ENCODE measurements at regions not wholly inside any gene's neighbourhood (a gene's known extent, or its start where the extent isn't known, plus 50 kb on each side); places are given as distances from the start of the nearest gene placed in this dataset.
A peak's percentile ranks its signal among the peaks of the same experiment; 100 is the strongest.

DNA sequence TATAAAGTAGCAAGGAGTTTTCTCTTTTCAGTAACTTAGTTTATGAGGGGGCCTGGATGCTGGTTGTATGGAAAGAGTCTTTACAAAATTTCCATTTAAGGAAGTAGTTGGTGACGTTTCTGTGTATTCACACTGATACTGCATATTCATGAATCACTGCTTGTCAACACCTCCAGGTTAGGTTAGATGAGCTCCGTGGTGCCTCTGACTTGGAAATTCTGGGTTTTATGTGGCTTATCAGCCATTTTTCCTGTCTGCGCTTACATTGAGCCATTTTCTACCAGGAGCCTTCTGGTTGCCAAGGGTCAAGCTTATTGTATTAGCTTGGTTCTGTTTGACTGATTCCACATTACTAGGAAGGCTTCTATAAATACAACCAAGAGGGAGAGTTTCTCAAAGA is 128.3 kb downstream of the SLC28A3 start:
- Histone ChIP-seq H3K27me3 (ENCODE audit: control insufficient read depth, extremely low read depth, insufficient read depth, low read length) (no peaks in the 10 kb centered on the region), H3K4me3 (ENCODE audit: control insufficient read depth in 2 of 3, extremely low read depth in 1 of 3, insufficient read depth in 2 of 3, low read depth in 1 of 3, low read length in 3 of 3) (no peak overlapping the region), H3K4me1 (ENCODE audit: control insufficient read depth, extremely low read depth, insufficient read depth, low read length) (peaks cover 8% of the 10 kb centered on the region), H3K27ac (ENCODE audit: control insufficient read depth, insufficient read depth, low read length) (no peak overlapping the region), H3K4me2 (ENCODE audit: control insufficient read depth, extremely low read depth, insufficient read depth, low read depth, low read length) (no peak overlapping the region), H3K9ac (ENCODE audit: control insufficient read depth, extremely low read depth, insufficient read depth, low read length) (no peak overlapping the region), H3K79me2 (ENCODE audit: control insufficient read depth, insufficient read depth, low read length) (no peaks in the 10 kb centered on the region), H2AFZ (ENCODE audit: control insufficient read depth, low read length) (no peak overlapping the region), H3K9me3 (ENCODE audit: control insufficient read depth, low read depth, low read length) (no peaks in the 10 kb centered on the region), H4K20me1 (ENCODE audit: control insufficient read depth, extremely low read depth, insufficient read depth, low read length) (no peaks in the 10 kb centered on the region), H3K9me1 (ENCODE audit: control insufficient read depth, extremely low read depth, insufficient read depth, low read length) (no peaks in the 10 kb centered on the region), H3K36me3 (ENCODE audit: control insufficient read depth in 2 of 2, extremely low read depth in 1 of 2, insufficient read depth in 2 of 2, low read length in 2 of 2) (no peaks in the 10 kb centered on the region)
- DNase-seq (ENCODE audit: low read depth, low spot score), result no peak
- TF ChIP-seq, protein P1, sequence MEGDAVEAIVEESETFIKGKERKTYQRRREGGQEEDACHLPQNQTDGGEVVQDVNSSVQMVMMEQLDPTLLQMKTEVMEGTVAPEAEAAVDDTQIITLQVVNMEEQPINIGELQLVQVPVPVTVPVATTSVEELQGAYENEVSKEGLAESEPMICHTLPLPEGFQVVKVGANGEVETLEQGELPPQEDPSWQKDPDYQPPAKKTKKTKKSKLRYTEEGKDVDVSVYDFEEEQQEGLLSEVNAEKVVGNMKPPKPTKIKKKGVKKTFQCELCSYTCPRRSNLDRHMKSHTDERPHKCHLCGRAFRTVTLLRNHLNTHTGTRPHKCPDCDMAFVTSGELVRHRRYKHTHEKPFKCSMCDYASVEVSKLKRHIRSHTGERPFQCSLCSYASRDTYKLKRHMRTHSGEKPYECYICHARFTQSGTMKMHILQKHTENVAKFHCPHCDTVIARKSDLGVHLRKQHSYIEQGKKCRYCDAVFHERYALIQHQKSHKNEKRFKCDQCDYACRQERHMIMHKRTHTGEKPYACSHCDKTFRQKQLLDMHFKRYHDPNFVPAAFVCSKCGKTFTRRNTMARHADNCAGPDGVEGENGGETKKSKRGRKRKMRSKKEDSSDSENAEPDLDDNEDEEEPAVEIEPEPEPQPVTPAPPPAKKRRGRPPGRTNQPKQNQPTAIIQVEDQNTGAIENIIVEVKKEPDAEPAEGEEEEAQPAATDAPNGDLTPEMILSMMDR (optimal IDR thresholded peaks at IDR 0.05 in 1 of 3, IDR thresholded peaks at IDR 0.05 in 1 of 3, conservative IDR thresholded peaks at IDR 0.05 in 1 of 3; ENCODE audit: extremely low read depth in 1 of 3, insufficient read depth in 2 of 3, low read length in 3 of 3), result no peak
- TF ChIP-seq EZH2 (IDR thresholded peaks at IDR 0.05; ENCODE audit: low read length), result no peak
- FAIRE-seq, result no peak
- dilution Hi-C loops (cut with MboI; ENCODE audit: extremely low pct_ligation_motif_present, low sequenced_read_pairs), result no loop called here

DNA sequence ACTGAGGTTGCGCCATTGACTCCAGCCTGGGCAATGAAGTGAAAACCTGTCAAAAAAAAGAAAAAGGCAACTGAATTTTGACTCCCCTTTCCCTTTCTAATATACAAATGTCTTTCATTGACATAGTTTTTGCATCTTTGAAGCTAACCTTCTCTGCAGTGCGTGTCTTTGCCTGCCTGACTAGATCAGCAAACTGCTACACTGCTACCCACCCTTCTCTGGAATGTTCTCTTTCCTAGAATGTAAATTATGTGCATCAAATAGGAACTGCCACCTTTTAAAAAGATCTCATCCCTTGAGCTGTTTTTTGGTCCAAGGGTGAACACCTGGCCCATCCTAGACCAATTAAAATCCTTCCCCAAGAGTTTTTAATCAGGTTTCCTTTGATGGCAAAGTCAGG is 127.6 kb downstream of the SLC28A3 start:
- Histone ChIP-seq H3K4me3 (ENCODE audit: control insufficient read depth in 2 of 3, extremely low read depth in 1 of 3, insufficient read depth in 2 of 3, low read depth in 1 of 3, low read length in 3 of 3) (no peak overlapping the region), H3K36me3 (ENCODE audit: control insufficient read depth in 2 of 2, extremely low read depth in 1 of 2, insufficient read depth in 2 of 2, low read length in 2 of 2) (no peaks in the 10 kb centered on the region), H3K9me1 (ENCODE audit: control insufficient read depth, extremely low read depth, insufficient read depth, low read length) (no peaks in the 10 kb centered on the region), H3K4me2 (ENCODE audit: control insufficient read depth, extremely low read depth, insufficient read depth, low read depth, low read length) (peak overlapping the region; percentile 35), H3K79me2 (ENCODE audit: control insufficient read depth, insufficient read depth, low read length) (no peaks in the 10 kb centered on the region), H3K9me3 (ENCODE audit: control insufficient read depth, low read depth, low read length) (no peaks in the 10 kb centered on the region), H3K27ac (ENCODE audit: control insufficient read depth, insufficient read depth, low read length) (no peak overlapping the region), H3K9ac (ENCODE audit: control insufficient read depth, extremely low read depth, insufficient read depth, low read length) (no peak overlapping the region), H4K20me1 (ENCODE audit: control insufficient read depth, extremely low read depth, insufficient read depth, low read length) (no peaks in the 10 kb centered on the region), H2AFZ (ENCODE audit: control insufficient read depth, low read length) (no peak overlapping the region), H3K4me1 (ENCODE audit: control insufficient read depth, extremely low read depth, insufficient read depth, low read length) (peaks cover 8% of the 10 kb centered on the region), H3K27me3 (ENCODE audit: control insufficient read depth, extremely low read depth, insufficient read depth, low read length) (no peaks in the 10 kb centered on the region)
- FAIRE-seq (peak; percentile 76), DNase-seq (ENCODE audit: low read depth, low spot score) (no peak)
- TF ChIP-seq EZH2 (IDR thresholded peaks at IDR 0.05; ENCODE audit: low read length), result no peak
- TF ChIP-seq, protein P1 (optimal IDR thresholded peaks at IDR 0.05 in 1 of 3, IDR thresholded peaks at IDR 0.05 in 1 of 3, conservative IDR thresholded peaks at IDR 0.05 in 1 of 3; ENCODE audit: extremely low read depth in 1 of 3, insufficient read depth in 2 of 3, low read length in 3 of 3), result no peak
- dilution Hi-C loops (cut with MboI; ENCODE audit: extremely low pct_ligation_motif_present, low sequenced_read_pairs), result no loop called here

Measured in keratinocyte (primary cell).